ENCODE measurements at regions not wholly inside any gene's neighbourhood (a gene's known extent, or its start where the extent isn't known, plus 50 kb on each side); places are given as distances from the start of the nearest gene placed in this dataset.

- TF ChIP-seq, protein P1, sequence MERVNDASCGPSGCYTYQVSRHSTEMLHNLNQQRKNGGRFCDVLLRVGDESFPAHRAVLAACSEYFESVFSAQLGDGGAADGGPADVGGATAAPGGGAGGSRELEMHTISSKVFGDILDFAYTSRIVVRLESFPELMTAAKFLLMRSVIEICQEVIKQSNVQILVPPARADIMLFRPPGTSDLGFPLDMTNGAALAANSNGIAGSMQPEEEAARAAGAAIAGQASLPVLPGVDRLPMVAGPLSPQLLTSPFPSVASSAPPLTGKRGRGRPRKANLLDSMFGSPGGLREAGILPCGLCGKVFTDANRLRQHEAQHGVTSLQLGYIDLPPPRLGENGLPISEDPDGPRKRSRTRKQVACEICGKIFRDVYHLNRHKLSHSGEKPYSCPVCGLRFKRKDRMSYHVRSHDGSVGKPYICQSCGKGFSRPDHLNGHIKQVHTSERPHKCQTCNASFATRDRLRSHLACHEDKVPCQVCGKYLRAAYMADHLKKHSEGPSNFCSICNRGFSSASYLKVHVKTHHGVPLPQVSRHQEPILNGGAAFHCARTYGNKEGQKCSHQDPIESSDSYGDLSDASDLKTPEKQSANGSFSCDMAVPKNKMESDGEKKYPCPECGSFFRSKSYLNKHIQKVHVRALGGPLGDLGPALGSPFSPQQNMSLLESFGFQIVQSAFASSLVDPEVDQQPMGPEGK (CRISPR knock-in tag; IDR thresholded peaks at IDR 0.05; ENCODE audit: borderline replicate concordance), result no peak
- no peak for TF ChIP-seq SNAI2 (CRISPR knock-in tag; IDR thresholded peaks at IDR 0.05)
- TF ChIP-seq ZNF565 (CRISPR knock-in tag; conservative IDR thresholded peaks at IDR 0.05; ENCODE audit: low read depth), result no peak
- no peak for TF ChIP-seq POU6F1 (CRISPR knock-in tag; IDR thresholded peaks at IDR 0.05; ENCODE audit: borderline replicate concordance, low read depth)
Observed at GRCh38 chr1:190679454-190679853, 201.8 kb upstream of the BRINP3 start.

Data from SK-N-SH treated with all-trans-retinoic acid at 6 μM for 48 hours (cell line).